ENCODE measurements at regions not wholly inside any gene's neighbourhood (a gene's known extent, or its start where the extent isn't known, plus 50 kb on each side); places are given as distances from the start of the nearest gene placed in this dataset.

DNA sequence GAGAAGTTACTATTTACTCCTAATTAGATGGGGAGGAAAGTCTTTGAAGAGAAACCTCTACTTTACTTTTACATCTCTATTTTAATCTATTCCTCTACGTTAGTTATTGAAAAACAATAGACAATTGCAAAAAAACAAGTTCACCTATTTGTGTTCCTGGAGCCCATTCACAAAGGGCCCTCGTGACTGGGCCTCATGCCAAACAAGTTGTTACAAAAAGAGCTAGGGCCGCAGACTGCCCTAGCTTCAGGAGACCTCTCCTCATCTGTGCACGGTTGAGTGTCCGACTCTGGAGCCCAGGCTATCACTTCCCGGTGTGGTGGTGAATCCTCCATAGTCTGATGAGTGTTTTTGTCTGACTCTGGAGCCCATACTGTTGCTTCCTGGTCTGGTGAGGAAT lies 190.9 kb downstream of the ZNF486 start:
- TF ChIP-seq POLR2AphosphoS5 (IDR thresholded peaks at IDR 0.05; ENCODE audit: low read depth, low read length) (no peak), TAF1 (IDR thresholded peaks at IDR 0.05; ENCODE audit: borderline replicate concordance, insufficient read depth, low read length) (no peak), SIN3A (IDR thresholded peaks at IDR 0.05; ENCODE audit: borderline replicate concordance, insufficient read depth, low read length) (no peak), REST (IDR thresholded peaks at IDR 0.05; ENCODE audit: insufficient read depth in 1 of 2, low read depth in 2 of 2, low read length in 2 of 2) (no peak)

Measured in PFSK-1 (cell line).